HCT116 (cell line): ENCODE measurements at regions not wholly inside any gene's neighbourhood (a gene's known extent, or its start where the extent isn't known, plus 50 kb on each side); places are given as distances from the start of the nearest gene placed in this dataset.

Experiments used
- ATAC-seq: fragments of 200-7000 bp; cut with Tn5 transposase; 2 replicates; pipeline ENCODE4 v1.9.1; 2020; ENCODE audit warnings: mild to moderate bottlenecking, moderate library complexity
- BruUV-seq: library from RNA; stranded (reverse); fragments of 400-500 nt; replicated peaks from 2 replicates; lab custom pipeline; 2021; lab: Mats Ljungman, UMichigan
- CTCF ChIA-PET: fragments of 300-600 bp; sonication (Branson Sonifier 250); formaldehyde crosslinking; loops from one replicate; lab custom pipeline; 2021; ENCODE audit warnings: antibody characterized with exemption; lab: Charles Lee
- POLR2A ChIA-PET: fragments of 300-600, 350-600 bp; sonication (Branson Sonifier 250); formaldehyde crosslinking; loops from one replicate; lab custom pipeline; 2021; ENCODE audit warnings: antibody characterized with exemption; lab: Charles Lee
- RAD21 ChIA-PET, 2 experiments: fragments of 300-600 bp; sonication (Branson Sonifier 250); formaldehyde crosslinking; loops; one replicate each; lab custom pipeline; 2023; ENCODE audit warnings: low total read pairs in 2 of 2; ENCODE audit not compliant: uncharacterized antibody in 2 of 2, unreplicated experiment in 2 of 2, low non-redundant PET in 1 of 2; lab: Charles Lee
- DNase-seq: peaks from one replicate; pipeline ENCODE4 v3.0.0-alpha.2; 2010; ENCODE audit warnings: low read depth, low spot score
- H2AFZ ChIP-seq: fragments of 200-600 bp; shearing (Covaris generic), sonication (generic); 2 replicates; pipeline ENCODE4 v1.6.1; 2017; ENCODE audit warnings: low read depth, mixed run types, mixed read lengths, antibody characterized with exemption, low read length; ENCODE audit not compliant: poor library complexity, severe bottlenecking
- H3K27ac ChIP-seq: 2 replicates; pipeline ENCODE4 v1.5.1; 2012; ENCODE audit warnings: low read depth, low read length
- H3K27me3 ChIP-seq: fragments of 200-600 bp; sonication (generic); 2 replicates; pipeline ENCODE4 v1.6.1; 2016; ENCODE audit warnings: mixed run types, low read length, mixed read lengths; ENCODE audit not compliant: insufficient read depth
- H3K36me3 ChIP-seq, 2 experiments: fragments of 200-500 bp in 1 of 2; fragments of 200-600 bp in 1 of 2; sonication (Bioruptor generic) in 1 of 2; sonication (generic) in 1 of 2; 2 replicates each; pipeline versions ENCODE4 v1.5.1 to v1.6.1; 2014 to 2016; ENCODE audit warnings: low read length in 2 of 2, inconsistent platforms in 1 of 2, mixed read lengths in 1 of 2, mixed run types in 1 of 2; ENCODE audit not compliant: insufficient read depth in 2 of 2, control insufficient read depth in 1 of 2
- H3K4me1 ChIP-seq, 2 experiments: fragments of 200-600 bp in 1 of 2; sonication (generic) in 1 of 2; 2 replicates each; pipeline versions ENCODE4 v1.5.1 to v1.6.1; 2012 to 2017; ENCODE audit warnings: low read length in 2 of 2, inconsistent platforms in 1 of 2, mild to moderate bottlenecking in 1 of 2, mixed read lengths in 1 of 2, mixed run types in 1 of 2, moderate library complexity in 1 of 2; ENCODE audit not compliant: insufficient read depth in 2 of 2, control insufficient read depth in 1 of 2
- H3K4me2 ChIP-seq: fragments of 200-600 bp; sonication (generic); 2 replicates; pipeline ENCODE4 v1.6.1; 2017; ENCODE audit warnings: mixed run types, low read length, mixed read lengths
- H3K4me3 ChIP-seq, 2 experiments: fragments of 200-600 bp in 1 of 2; sonication (generic) in 1 of 2; replicated peaks in 1 of 2; 2 replicates each; pipeline ENCODE4 v1.5.1; 2011 to 2016; ENCODE audit warnings: low read length in 2 of 2, control low read depth in 1 of 2, low read depth in 1 of 2, mild to moderate bottlenecking in 1 of 2, mixed read lengths in 1 of 2, mixed run types in 1 of 2
- H3K79me2 ChIP-seq: fragments of 200-600 bp; sonication (generic); 2 replicates; pipeline ENCODE4 v1.6.1; 2017; ENCODE audit warnings: mild to moderate bottlenecking, mixed run types, low read length, moderate library complexity, mixed read lengths; ENCODE audit not compliant: insufficient read depth
- H3K9ac ChIP-seq: fragments of 200-600 bp; sonication (generic); 2 replicates; pipeline ENCODE4 v1.6.1; 2016; ENCODE audit warnings: low read length, mixed read lengths
- H3K9me2 ChIP-seq: fragments of 200-600 bp; sonication (generic), shearing (Covaris generic); 2 replicates; pipeline ENCODE4 v1.6.1; 2017; ENCODE audit warnings: mixed run types, mild to moderate bottlenecking, moderate library complexity; ENCODE audit not compliant: insufficient read depth
- H3K9me3 ChIP-seq, 2 experiments: fragments of 200-500 bp in 1 of 2; fragments of 200-600 bp in 1 of 2; sonication (Bioruptor generic) in 1 of 2; sonication (generic) in 1 of 2; 2 replicates each; pipeline ENCODE4 v1.6.1; 2014 to 2017; ENCODE audit warnings: low read length in 2 of 2, mixed read lengths in 2 of 2, inconsistent platforms in 1 of 2, low read depth in 1 of 2, mild to moderate bottlenecking in 1 of 2, mixed run types in 1 of 2, moderate library complexity in 1 of 2; ENCODE audit not compliant: control insufficient read depth in 1 of 2, insufficient read depth in 1 of 2
- H4K20me1 ChIP-seq: fragments of 200-600 bp; sonication (generic), shearing (Covaris generic); 2 replicates; pipeline ENCODE4 v1.6.1; 2017; ENCODE audit warnings: mixed run types, mild to moderate bottlenecking, moderate library complexity; ENCODE audit not compliant: insufficient read depth
- CEBPB ChIP-seq: IDR thresholded peaks from 2 replicates; pipeline ENCODE4 v1.6.1; 2012; ENCODE audit warnings: low read depth
- CTCF ChIP-seq, 3 experiments: fragments of 200-600 bp in 1 of 3; sonication (generic) in 1 of 3; IDR thresholded peaks in 2 of 3; conservative IDR thresholded peaks in 1 of 3; 2 replicates each; pipeline ENCODE4 v1.5.1; 2012 to 2017; ENCODE audit warnings: low read depth in 2 of 3, low read length in 2 of 3, antibody characterized with exemption in 1 of 3, borderline replicate concordance in 1 of 3, control low read depth in 1 of 3, mild to moderate bottlenecking in 1 of 3, mixed read lengths in 1 of 3, mixed run types in 1 of 3, moderate library complexity in 1 of 3; ENCODE audit not compliant: insufficient read depth in 1 of 3
- EGR1 ChIP-seq: IDR thresholded peaks from 2 replicates; pipeline ENCODE4 v1.6.1; 2012; ENCODE audit warnings: low read depth
- EZH2 ChIP-seq: fragments of 200-600 bp; sonication (generic); IDR thresholded peaks from 2 replicates; pipeline ENCODE4 v1.6.1; 2017; ENCODE audit warnings: antibody characterized with exemption, mixed run types
- EZH2phosphoT487 ChIP-seq: fragments of 200-600 bp; IDR thresholded peaks from 2 replicates; pipeline ENCODE4 v1.6.1; 2018; ENCODE audit warnings: antibody characterized with exemption, borderline replicate concordance
- FOSL1 ChIP-seq: IDR thresholded peaks from 2 replicates; pipeline ENCODE4 v1.6.1; 2012; ENCODE audit warnings: low read depth
- JUND ChIP-seq: IDR thresholded peaks from 2 replicates; pipeline ENCODE4 v1.6.1; 2012
- MAX ChIP-seq: IDR thresholded peaks from 2 replicates; pipeline ENCODE4 v1.6.1; 2012
- POLR2AphosphoS5 ChIP-seq: IDR thresholded peaks from 2 replicates; pipeline ENCODE4 v1.6.1; 2011; ENCODE audit warnings: mild to moderate bottlenecking, low read depth, low read length, moderate library complexity
- RAD21 ChIP-seq: IDR thresholded peaks from 2 replicates; pipeline ENCODE4 v1.6.1; 2012; ENCODE audit warnings: low read depth, mild to moderate bottlenecking
- REST ChIP-seq: IDR thresholded peaks from 2 replicates; pipeline ENCODE4 v1.6.1; 2012; ENCODE audit warnings: low read depth
- SIN3A ChIP-seq: IDR thresholded peaks from 2 replicates; pipeline ENCODE4 v1.6.1; 2012; ENCODE audit warnings: low read depth
- SP1 ChIP-seq: IDR thresholded peaks from 2 replicates; pipeline ENCODE4 v1.6.1; 2012; ENCODE audit warnings: low read depth
- TCF7L2 ChIP-seq: IDR thresholded peaks from 2 replicates; pipeline ENCODE4 v1.7.0; 2011; ENCODE audit warnings: borderline replicate concordance, inconsistent platforms; ENCODE audit not compliant: insufficient read depth, insufficient read length; ENCODE audit errors: extremely low read depth
- YY1 ChIP-seq: IDR thresholded peaks from 2 replicates; pipeline ENCODE4 v1.6.1; 2011; ENCODE audit warnings: low read length, low read depth, moderate library complexity, mild to moderate bottlenecking; ENCODE audit not compliant: insufficient replicate concordance; ENCODE audit errors: extremely low read depth
- ZBTB33 ChIP-seq: IDR thresholded peaks from 2 replicates; pipeline ENCODE4 v1.6.1; 2011; ENCODE audit warnings: mild to moderate bottlenecking, low read length, moderate library complexity; ENCODE audit not compliant: insufficient replicate concordance; ENCODE audit errors: extremely low read depth
- ZFX ChIP-seq: fragments of 450-650 bp; IDR thresholded peaks from 2 replicates; pipeline ENCODE4 v1.6.1; 2017
- intact Hi-C: fragments of 100-400 bp; cut with micrococcal nuclease; formaldehyde crosslinking; loops from 2 replicates; pipeline ENCODE4 v1.10.0; 2022

- BruUV-seq = no TSS peak
- H3K9me2 ChIP-seq = no peaks in the 10 kb centered on the region
- ATAC-seq (no peak), DNase-seq (no peak)
- intact Hi-C loops = no loop called here
- no peak for TF ChIP-seq YY1
- TF ChIP-seq POLR2AphosphoS5 = no peak
- TF ChIP-seq EZH2phosphoT487 = no peak
- TF ChIP-seq EZH2 = no peak
- TF ChIP-seq REST = no peak
- no peak for TF ChIP-seq SP1
- TF ChIP-seq MAX = no peak
- no peak for TF ChIP-seq ZFX
- no peak for TF ChIP-seq RAD21
- no peak for TF ChIP-seq SIN3A
- TF ChIP-seq FOSL1 = no peak
- TF ChIP-seq CTCF (IDR thresholded peaks at IDR 0.05 in 2 of 3, conservative IDR thresholded peaks at IDR 0.05 in 1 of 3; ENCODE audit: borderline replicate concordance in 1 of 3, insufficient read depth in 1 of 3, low read depth in 2 of 3, low read length in 2 of 3) = no peak
- no peak for TF ChIP-seq TCF7L2
- TF ChIP-seq JUND = no peak
- no peak for TF ChIP-seq EGR1
- no peak for TF ChIP-seq ZBTB33
- TF ChIP-seq CEBPB = no peak
- H3K27ac ChIP-seq = no peak overlapping the region
- no peak overlapping the region for H3K4me3 ChIP-seq
- POLR2A ChIA-PET = no interaction called here
- no peaks in the 10 kb centered on the region for H3K4me1 ChIP-seq
- H3K27me3 ChIP-seq = no peaks in the 10 kb centered on the region
- CTCF ChIA-PET = no interaction called here
- H3K36me3 ChIP-seq = no peaks in the 10 kb centered on the region
- peaks cover 0 to 8% of the 10 kb centered on the region in 2 experiments; a peak in 2 of 4 replicates for H3K9me3 ChIP-seq
- no peak overlapping the region for H3K9ac ChIP-seq
- H3K4me2 ChIP-seq = no peak overlapping the region
- no peaks in the 10 kb centered on the region for H4K20me1 ChIP-seq
- RAD21 ChIA-PET = no interaction called here
- H3K79me2 ChIP-seq = no peaks in the 10 kb centered on the region
- H2AFZ ChIP-seq = no peak overlapping the region
These were observed 266.7 kb downstream of the ALG10 start for GRCh38 chr12:34288963-34289345.
